SJSA1 (cell line): ENCODE measurements at regions not wholly inside any gene's neighbourhood (a gene's known extent, or its start where the extent isn't known, plus 50 kb on each side); places are given as distances from the start of the nearest gene placed in this dataset.
"Not testable (repeated sequence)": the region's sequence is repeated elsewhere in the genome, so short reads cannot be mapped to it uniquely, and the experiment has no call there.

Experiments
- DNase-seq, 2 experiments: peaks; one replicate each; pipeline ENCODE4 v3.0.0-alpha.2; 2015 to 2020; ENCODE audit warnings: low spot score in 2 of 2, low read depth in 1 of 2
- H3K27ac ChIP-seq: fragments of 250-450 bp; sonication (Bioruptor Pico); 2 replicates; pipeline ENCODE4 v1.5.1; 2020; ENCODE audit warnings: mild to moderate bottlenecking, moderate library complexity
- H3K27me3 ChIP-seq: fragments of 250-450 bp; sonication (Bioruptor Pico); replicated peaks from 2 replicates; pipeline ENCODE4 v1.5.1; 2020; ENCODE audit warnings: mild to moderate bottlenecking, moderate library complexity
- H3K36me3 ChIP-seq: fragments of 250-450 bp; sonication (Bioruptor Pico); 2 replicates; pipeline ENCODE4 v1.5.1; 2020; ENCODE audit warnings: mild to moderate bottlenecking
- H3K4me1 ChIP-seq: fragments of 250-450 bp; sonication (Bioruptor Pico); replicated peaks from 2 replicates; pipeline ENCODE4 v1.6.1; 2021; ENCODE audit warnings: mild to moderate bottlenecking
- H3K4me3 ChIP-seq: fragments of 250-450 bp; sonication (Bioruptor Pico); 2 replicates; pipeline ENCODE4 v1.5.1; 2020; ENCODE audit warnings: mild to moderate bottlenecking
- H3K9me3 ChIP-seq: fragments of 250-450 bp; sonication (Bioruptor Pico); replicated peaks from 2 replicates; pipeline ENCODE4 v1.5.1; 2020; ENCODE audit warnings: mild to moderate bottlenecking

DNA sequence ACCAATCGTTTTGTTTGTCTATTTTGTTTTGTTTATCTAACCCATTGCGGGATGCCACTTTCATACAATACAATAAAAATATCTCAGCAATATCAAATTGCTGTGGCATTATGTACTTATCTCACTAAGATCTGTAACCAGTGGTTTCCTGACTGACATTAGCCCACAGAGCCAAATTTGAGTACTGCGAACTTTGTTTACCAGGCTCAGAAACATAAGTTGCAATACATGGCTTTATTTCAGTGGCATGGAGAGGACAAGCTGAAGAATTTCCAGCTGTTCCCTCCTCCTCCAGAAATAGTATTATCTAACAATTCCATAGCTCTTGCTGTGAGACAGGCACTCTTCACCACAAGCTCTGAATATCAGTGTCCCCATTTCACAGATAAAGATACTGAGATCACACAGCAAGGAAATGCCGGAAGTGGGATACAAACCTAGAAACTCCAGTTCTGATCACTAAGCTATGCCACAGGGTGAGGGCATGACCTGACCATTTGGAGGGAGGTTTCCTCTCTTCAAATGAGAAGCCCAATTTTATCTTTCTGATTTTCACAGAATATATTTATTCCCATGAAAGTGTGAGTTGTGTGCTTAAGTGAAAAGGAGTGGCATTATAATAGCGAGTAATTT, 469.9 kb upstream of the CBLB start:
- H3K4me1 ChIP-seq, result no peaks in the 10 kb centered on the region; the same call in 1 of the 2 replicates
- H3K36me3 ChIP-seq, result no peaks in the 10 kb centered on the region
- no peaks in the 10 kb centered on the region for H3K9me3 ChIP-seq
- H3K27me3 ChIP-seq, result no peaks in the 10 kb centered on the region
- H3K4me3 ChIP-seq, result no peak overlapping the region
- no peak overlapping the region for H3K27ac ChIP-seq
- DNase-seq, result no peak

DNA sequence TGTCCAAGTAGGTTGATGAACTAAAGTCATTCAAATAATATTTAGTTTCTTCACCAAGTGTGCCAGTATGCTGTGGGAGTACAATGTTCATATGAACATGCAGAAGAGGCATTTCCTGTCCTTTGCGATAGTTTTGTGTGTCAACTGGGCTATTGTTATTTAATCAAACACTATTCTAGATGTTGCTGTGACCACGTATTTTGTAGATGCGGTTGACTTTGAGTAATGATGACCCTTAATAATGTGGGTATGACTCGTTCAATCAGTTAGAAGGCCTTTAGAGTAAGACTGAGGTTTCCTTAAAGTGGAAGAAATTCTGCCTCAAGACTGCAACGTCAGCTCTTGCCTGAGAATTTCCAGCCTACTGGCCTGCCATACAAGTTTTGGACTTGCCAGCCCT, 470.7 kb upstream of the CBLB start:
- no peaks in the 10 kb centered on the region; the same call in 1 of the 2 replicates for H3K4me1 ChIP-seq
- no peaks in the 10 kb centered on the region for H3K9me3 ChIP-seq
- H3K27ac ChIP-seq, result no peak overlapping the region
- DNase-seq, result no peak
- no peak overlapping the region for H3K4me3 ChIP-seq
- H3K36me3 ChIP-seq, result no peaks in the 10 kb centered on the region
- no peaks in the 10 kb centered on the region for H3K27me3 ChIP-seq

DNA sequence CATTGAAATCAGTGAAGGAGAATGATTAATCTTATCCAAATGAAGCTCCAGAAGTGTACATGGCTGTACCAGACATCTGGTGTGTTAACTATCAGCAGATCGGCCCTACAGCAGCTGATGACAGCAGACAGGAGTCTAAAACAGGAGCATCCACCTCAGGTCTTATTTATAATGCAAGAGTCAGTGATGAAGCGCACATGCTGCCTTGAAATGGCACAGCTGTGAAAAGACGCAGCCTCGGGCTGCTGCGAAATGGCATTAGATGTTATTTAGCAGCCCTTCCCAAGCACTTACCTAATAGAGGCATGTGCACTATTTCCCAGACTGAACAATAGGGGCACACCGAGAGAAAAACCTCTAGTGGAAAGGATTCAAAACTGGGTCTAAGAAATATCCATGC, 472.3 kb upstream of the CBLB start:
- H3K4me3 ChIP-seq, result no peak overlapping the region
- peaks cover 13% of the 10 kb centered on the region for H3K4me1 ChIP-seq
- DNase-seq, result no peak
- no peaks in the 10 kb centered on the region for H3K9me3 ChIP-seq
- no peaks in the 10 kb centered on the region for H3K27me3 ChIP-seq
- no peaks in the 10 kb centered on the region for H3K36me3 ChIP-seq
- no peak overlapping the region for H3K27ac ChIP-seq

DNA sequence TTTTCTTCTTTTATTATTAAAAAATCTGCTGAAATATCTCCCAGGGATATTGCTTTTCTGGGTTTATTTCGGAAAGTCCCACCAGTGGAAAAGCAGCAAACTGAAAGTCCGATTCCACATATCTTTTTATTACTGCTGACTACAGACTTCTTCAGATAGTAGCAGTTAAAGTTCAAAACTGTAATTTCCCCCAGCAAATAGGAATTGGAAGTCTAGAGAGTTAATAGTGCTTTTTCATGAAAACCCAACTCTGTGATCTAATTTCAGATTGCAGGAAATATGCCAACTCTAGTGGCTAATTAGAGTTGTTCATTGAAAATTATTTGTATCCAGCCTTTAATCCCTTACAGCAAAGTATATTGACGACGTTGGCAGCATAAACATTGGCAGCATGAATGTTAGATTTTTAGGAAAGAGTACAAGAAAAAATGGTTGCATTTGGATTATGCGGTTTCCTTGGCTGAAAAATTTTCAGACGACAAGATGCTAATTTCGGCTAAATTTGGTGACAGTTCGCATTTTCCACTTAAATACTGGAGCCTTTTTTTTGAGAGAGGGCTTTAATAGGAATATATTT, 472.9 kb upstream of the CBLB start:
- no peak for DNase-seq
- H3K4me1 ChIP-seq, result peaks cover 15% of the 10 kb centered on the region
- H3K4me3 ChIP-seq, result no peak overlapping the region
- no peak overlapping the region for H3K27ac ChIP-seq
- no peaks in the 10 kb centered on the region for H3K27me3 ChIP-seq
- no peaks in the 10 kb centered on the region for H3K36me3 ChIP-seq
- H3K9me3 ChIP-seq, result no peaks in the 10 kb centered on the region

DNA sequence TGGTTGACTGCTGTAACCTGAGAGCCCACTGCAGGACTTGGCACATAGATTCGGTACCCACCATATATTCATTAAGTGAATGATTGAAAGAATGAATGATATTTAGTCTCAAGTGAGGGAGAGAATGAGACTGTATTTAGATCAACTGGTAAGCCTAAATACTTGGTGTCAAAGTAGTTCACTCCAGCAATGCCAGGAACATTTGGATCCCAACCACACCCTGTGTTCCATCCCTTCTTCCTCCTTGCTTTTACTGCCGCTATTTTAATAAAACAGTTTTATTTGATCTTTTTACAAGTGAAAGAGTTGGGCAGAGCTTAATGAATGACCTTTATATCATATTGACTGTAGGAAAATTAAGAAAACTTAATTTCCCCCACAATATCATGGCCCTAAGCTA, 473.6 kb upstream of the CBLB start:
- Histone ChIP-seq H3K9me3 (no peaks in the 10 kb centered on the region), H3K4me3 (no peak overlapping the region), H3K4me1 (peaks cover 15% of the 10 kb centered on the region), H3K36me3 (no peaks in the 10 kb centered on the region), H3K27me3 (no peaks in the 10 kb centered on the region), H3K27ac (no peak overlapping the region)
- DNase-seq, result no peak

DNA sequence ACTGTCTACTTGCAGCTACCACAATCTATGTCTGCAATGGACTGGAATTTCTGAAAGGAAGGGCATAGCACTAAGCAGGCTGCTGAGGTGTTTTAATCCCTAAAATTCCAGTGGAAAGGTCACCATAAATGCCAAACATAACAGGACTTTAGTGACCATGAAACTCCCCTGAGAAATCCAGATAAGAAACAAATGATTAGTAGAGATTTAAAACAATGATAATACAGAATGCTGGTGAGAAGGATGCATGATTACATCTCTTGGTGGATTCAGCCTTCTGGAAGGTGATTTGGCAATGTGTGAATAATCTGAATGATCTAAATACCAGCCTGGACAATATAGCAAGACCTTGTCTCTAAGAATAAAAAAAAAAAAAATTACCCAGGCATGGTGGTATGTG, 475.0 kb upstream of the CBLB start:
- H3K4me3 ChIP-seq, result no peak overlapping the region
- no peak overlapping the region for H3K27ac ChIP-seq
- no peak for DNase-seq
- no peaks in the 10 kb centered on the region for H3K27me3 ChIP-seq
- peaks cover 15% of the 10 kb centered on the region for H3K4me1 ChIP-seq
- no peaks in the 10 kb centered on the region for H3K36me3 ChIP-seq
- no peaks in the 10 kb centered on the region for H3K9me3 ChIP-seq

DNA sequence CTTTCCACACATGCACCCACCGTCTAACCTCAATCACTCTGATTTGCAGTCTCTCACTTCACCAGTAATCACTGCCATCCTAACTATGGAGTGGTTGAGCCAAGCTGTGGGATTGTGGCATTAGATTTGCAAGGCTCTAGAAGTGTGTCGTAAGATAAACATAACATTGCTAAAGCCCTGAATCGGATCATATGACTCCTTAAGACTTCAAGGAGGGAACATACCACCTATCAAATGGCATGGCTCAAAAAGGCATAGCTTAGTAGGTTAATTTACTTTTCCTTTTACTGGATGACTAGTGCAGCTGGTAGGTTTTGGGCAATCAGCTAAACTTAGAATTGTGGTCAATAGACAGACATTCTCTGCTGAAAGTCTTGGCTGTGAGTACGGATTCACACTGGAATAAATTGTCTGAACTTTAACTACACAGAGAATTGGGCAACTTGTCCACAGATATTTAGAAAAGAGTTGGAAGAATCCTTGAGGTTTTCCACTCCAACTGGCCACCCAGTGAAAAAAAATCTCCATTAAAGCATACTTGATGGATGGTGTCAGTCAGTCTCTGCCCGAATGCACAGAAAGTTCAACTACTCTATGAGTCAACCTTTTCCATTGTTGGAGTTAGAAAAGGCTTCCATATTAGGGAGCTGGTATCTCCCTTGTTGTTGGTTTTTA, 476.7 kb upstream of the CBLB start:
- H3K4me1 ChIP-seq, result peaks cover 15% of the 10 kb centered on the region
- H3K27ac ChIP-seq, result peak overlapping the region; percentile 62
- H3K36me3 ChIP-seq, result no peaks in the 10 kb centered on the region
- DNase-seq, result peak; percentile 40 to 74
- no peaks in the 10 kb centered on the region for H3K9me3 ChIP-seq
- H3K27me3 ChIP-seq, result no peaks in the 10 kb centered on the region
- no peak overlapping the region for H3K4me3 ChIP-seq

DNA sequence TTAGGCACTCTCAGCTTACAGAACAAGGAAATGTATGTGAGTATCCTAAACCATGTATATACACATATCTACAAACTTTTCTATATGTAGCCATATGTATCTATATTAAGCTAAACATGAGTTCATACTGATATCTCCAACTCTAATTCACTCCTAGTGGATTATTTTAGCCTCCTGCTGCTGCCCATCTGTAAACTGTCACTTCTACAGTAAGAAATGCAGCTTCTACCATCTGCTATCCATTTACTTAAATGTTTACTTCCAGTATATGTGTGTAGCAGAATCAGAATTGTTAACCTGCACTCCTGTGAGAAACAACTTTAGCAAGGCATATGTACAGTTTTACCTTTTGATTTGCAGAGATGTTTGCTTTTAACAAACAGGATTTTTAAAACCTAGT, 478.5 kb upstream of the CBLB start:
- Histone ChIP-seq H3K27ac (no peak overlapping the region), H3K36me3 (no peaks in the 10 kb centered on the region), H3K4me1 (peaks cover 15% of the 10 kb centered on the region), H3K9me3 (no peaks in the 10 kb centered on the region), H3K4me3 (no peak overlapping the region), H3K27me3 (no peaks in the 10 kb centered on the region)
- no peak for DNase-seq

DNA sequence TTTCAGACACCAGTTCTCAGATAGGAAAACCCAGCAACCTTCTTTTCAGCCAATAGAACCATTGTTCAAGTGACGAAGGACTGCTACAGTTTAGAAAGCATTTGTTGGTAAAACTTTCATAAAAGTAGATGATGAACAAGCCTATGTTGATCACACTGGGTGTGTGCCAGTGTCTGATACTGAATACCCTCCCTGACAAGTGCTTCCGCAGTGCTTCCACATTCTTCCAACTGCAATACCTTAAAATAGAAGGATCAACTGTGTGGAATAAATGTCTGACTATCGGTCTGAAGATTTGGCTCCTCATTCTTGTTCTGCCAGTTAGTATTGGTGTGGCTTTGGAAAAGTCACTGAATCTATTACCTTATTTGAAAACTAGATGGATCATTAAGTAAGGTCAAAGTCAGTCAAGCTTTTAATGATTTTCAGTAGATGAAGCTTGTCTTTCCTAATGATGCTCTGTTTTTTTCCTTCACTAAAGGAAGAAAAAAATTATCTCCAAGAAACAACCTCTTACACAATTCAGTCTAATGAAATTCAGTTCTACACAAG, 479.4 kb upstream of the CBLB start:
- Histone ChIP-seq H3K4me1 (peaks cover 15% of the 10 kb centered on the region), H3K9me3 (no peaks in the 10 kb centered on the region), H3K27ac (no peak overlapping the region), H3K4me3 (no peak overlapping the region), H3K27me3 (no peaks in the 10 kb centered on the region), H3K36me3 (no peaks in the 10 kb centered on the region)
- DNase-seq, result no peak

DNA sequence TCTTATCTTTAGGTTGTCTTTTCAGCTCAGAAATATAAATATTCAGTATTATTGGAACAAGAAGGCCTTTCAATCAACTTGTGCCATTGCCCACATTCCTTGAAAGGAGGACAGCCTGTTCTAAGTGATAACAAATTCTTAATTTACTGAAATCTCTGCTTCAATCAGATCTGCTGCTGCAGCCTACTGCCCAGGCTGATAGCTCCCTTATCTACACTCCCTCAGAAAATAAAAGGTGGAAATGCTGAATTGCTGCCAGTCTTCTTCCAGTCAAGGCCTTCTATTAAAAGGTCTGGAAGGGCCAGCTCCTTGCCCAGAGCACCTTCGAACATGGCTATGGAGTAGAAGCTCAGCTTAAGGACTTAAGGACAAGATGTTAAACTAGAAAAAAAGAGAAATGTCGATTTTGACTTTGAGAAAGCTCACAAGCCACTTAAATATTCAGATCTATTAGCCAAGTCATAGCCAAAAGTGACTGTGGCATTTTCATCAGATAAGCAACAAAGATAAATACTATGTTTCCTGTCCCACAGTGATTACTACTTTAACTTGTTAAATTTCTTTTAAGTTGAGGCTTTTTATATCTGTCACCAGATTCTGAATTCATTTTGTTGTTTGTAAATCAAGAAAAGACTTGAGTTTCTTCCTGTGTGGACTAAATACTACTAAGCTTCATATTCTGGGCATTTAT, 480.5 kb upstream of the CBLB start:
- no peak for DNase-seq
- H3K27me3 ChIP-seq, result no peaks in the 10 kb centered on the region
- no peak overlapping the region for H3K4me3 ChIP-seq
- H3K9me3 ChIP-seq, result no peaks in the 10 kb centered on the region
- H3K36me3 ChIP-seq, result no peaks in the 10 kb centered on the region
- no peak overlapping the region for H3K27ac ChIP-seq
- H3K4me1 ChIP-seq, result peaks cover 15% of the 10 kb centered on the region

DNA sequence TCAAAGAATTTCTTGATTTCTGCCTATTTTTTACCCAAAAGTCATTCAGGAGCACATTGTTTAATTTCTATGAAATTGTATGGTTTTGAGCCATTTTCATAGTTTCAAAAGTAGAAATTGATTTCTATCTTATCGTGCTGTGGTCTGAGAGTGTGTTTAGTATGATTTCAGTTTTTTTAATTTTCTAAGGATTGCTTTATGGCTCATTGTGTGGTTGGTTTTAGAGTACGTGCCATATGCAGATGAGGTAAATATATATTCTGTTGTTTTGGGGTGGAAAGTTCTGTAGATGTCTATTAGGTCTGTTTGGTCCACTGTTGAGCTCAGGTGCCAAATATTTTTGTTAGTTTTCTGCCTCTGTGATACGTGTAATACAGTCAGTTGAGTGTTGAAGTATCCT, 487.1 kb upstream of the CBLB start:
- Histone ChIP-seq H3K27ac (no peak overlapping the region), H3K36me3 (no peaks in the 10 kb centered on the region), H3K4me1 (no peaks in the 10 kb centered on the region), H3K9me3 (no peaks in the 10 kb centered on the region), H3K4me3 (no peak overlapping the region), H3K27me3 (no peaks in the 10 kb centered on the region)
- no peak for DNase-seq

DNA sequence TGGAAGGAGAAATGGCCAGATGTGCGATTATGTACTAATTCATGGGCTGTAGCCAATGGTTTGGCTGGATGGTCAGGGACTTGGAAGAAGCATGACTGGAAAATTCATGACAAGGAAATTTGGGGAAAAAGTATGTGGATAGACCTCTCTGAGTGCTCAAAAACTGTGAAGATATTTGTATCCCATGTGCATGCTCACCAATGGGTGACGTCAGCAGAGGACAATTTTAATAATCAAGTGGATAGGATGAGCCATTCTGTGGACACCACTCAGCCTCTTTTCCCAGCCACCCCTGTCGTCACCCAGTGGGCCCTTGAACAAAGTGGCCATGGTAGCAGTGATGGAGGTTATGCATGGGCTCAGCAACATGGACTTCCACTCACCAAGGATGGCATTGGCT, 490.9 kb upstream of the CBLB start:
- no peaks in the 10 kb centered on the region for H3K36me3 ChIP-seq
- no peaks in the 10 kb centered on the region for H3K27me3 ChIP-seq
- DNase-seq, result no peak
- H3K4me1 ChIP-seq, result no peaks in the 10 kb centered on the region
- no peak overlapping the region for H3K27ac ChIP-seq
- H3K9me3 ChIP-seq, result no peaks in the 10 kb centered on the region
- H3K4me3 ChIP-seq, result no peak overlapping the region

DNA sequence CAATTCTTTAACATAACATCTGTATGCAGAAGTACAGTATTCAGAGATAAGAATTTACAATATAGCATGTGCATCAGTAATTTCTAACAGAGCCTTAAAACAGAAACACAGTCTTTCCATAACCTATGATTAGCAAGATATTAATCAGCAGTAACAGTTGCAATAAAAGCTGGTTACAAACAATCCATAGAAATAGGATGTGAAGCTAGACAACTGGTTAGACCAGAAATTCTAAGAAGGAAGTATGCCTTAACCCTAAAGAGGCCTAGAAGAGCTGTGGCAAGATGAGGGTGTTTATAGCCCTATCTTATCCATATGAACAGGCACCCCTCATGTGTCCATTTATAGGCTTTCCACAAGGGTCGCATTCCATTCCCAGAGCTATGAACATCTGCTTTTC, 492.1 kb upstream of the CBLB start:
- not testable (repeated sequence) for H3K36me3 ChIP-seq, H3K9me3 ChIP-seq

DNA sequence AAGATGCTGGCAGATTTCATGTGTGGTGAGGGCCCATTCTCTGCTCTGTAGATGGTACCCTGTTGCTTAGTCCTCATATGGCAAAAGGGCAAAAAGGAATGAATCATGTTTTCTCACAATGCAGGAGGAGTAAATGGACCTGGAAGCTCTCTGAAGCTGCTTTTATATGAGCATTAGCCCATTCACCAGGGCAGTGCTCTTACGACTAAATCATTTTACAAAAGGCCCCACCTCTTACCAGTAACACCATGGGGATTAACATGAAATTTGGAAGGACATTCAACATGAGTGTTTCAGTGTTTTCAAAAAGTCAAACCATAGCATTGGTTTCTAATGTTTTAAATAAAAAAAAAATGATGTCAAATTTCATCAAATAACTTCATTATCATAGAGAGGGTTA, 495.7 kb upstream of the CBLB start:
- H3K36me3 ChIP-seq, result no peaks in the 10 kb centered on the region
- H3K4me3 ChIP-seq, result no peak overlapping the region
- no peaks in the 10 kb centered on the region for H3K9me3 ChIP-seq
- H3K27ac ChIP-seq, result no peak overlapping the region
- H3K4me1 ChIP-seq, result no peaks in the 10 kb centered on the region
- DNase-seq, result no peak
- H3K27me3 ChIP-seq, result no peaks in the 10 kb centered on the region

More for the DNA sequence above, 492.1 kb upstream of the CBLB start:
- not testable (repeated sequence) for DNase-seq, H3K4me3 ChIP-seq, H3K4me1 ChIP-seq, H3K27me3 ChIP-seq, H3K27ac ChIP-seq
